ENCODE measurements at regions not wholly inside any gene's neighbourhood (a gene's known extent, or its start where the extent isn't known, plus 50 kb on each side); places are given as distances from the start of the nearest gene placed in this dataset.

DNA sequence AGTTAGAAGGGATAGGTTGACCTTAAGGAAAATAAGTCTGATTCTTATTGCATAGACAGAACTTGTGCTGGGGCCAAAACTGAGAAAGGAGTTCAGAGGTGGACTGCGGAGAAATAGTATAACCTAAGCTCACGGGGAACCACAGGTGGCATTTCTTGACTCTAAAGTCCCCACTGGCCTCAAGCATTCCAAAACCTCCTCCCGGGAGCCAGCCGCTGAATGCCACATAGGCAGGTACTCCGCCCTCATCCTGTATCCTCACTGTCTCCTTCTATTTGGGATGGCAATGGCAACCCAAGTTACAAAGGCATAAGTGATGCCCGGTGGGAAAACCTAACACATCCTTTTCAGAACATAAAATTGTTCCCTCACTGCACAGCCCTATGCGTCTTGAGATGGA lies 173.0 kb downstream of the SP3 start:
- H2BK20ac ChIP-seq (ENCODE audit: low read depth, low read length, poor library complexity, severe bottlenecking): no peak overlapping the region
- no peaks in the 10 kb centered on the region for H3K23me2 ChIP-seq (ENCODE audit: insufficient read length, low read depth, low read length, poor library complexity, severe bottlenecking)
- H3K79me2 ChIP-seq (ENCODE audit: insufficient read depth, low read length): no peaks in the 10 kb centered on the region
- Mint-ChIP-seq H3K4me3 (no peak overlapping the region), H3K27ac (no peak overlapping the region; a peak in 2 of 7 replicates), H3K9me3 (no peaks in the 10 kb centered on the region), H3K27me3 (ENCODE audit: low read depth) (no peaks in the 10 kb centered on the region), H3K36me3 (ENCODE audit: insufficient read depth in 1 of 3, low read depth in 3 of 3) (no peaks in the 10 kb centered on the region), H3K4me1 (peaks cover 43 to 52% of the 10 kb centered on the region in 2 experiments)
- no peak overlapping the region for H2AFZ ChIP-seq (ENCODE audit: low read length)
- no peaks in the 10 kb centered on the region for H3K9me3 ChIP-seq (ENCODE audit: control insufficient read depth, low read depth, low read length)
- H3K27me3 ChIP-seq (ENCODE audit: insufficient read depth, low read length): no peaks in the 10 kb centered on the region
- no peaks in the 10 kb centered on the region for H4K20me1 ChIP-seq (ENCODE audit: control insufficient read depth, insufficient read depth, insufficient read length)
- no peak overlapping the region for H3K14ac ChIP-seq (ENCODE audit: insufficient read depth, low read length)
- no peak overlapping the region for H3K56ac ChIP-seq (ENCODE audit: insufficient read length, low read depth, low read length)
- H3K4me2 ChIP-seq (ENCODE audit: insufficient read depth, insufficient read length, low read length): no peak overlapping the region
- H3K4ac ChIP-seq (ENCODE audit: low read depth, low read length): no peak overlapping the region
- no peak overlapping the region for H4K8ac ChIP-seq (replicated peaks; ENCODE audit: insufficient read length, low read depth, low read length)
- H4K91ac ChIP-seq (ENCODE audit: insufficient read length, low read depth, low read length): no peak overlapping the region
- no peaks in the 10 kb centered on the region for H3K79me1 ChIP-seq (ENCODE audit: insufficient read depth, low read depth, low read length, poor library complexity, severe bottlenecking)
- H3T11ph ChIP-seq (ENCODE audit: low read length): no peak overlapping the region
- H3K23ac ChIP-seq (ENCODE audit: insufficient read length, low read depth, low read length): no peak overlapping the region
- DNase-seq: peak; percentile 42
- H3K9ac ChIP-seq (ENCODE audit: extremely low read depth, insufficient read length, low read length): no peak overlapping the region
- no peak overlapping the region for H2BK120ac ChIP-seq (ENCODE audit: low read depth, low read length, poor library complexity, severe bottlenecking)
- H3K18ac ChIP-seq (ENCODE audit: insufficient read length, low read depth, low read length): no peak overlapping the region
- no peak overlapping the region for H2BK15ac ChIP-seq (ENCODE audit: low read depth, low read length)
- no peak overlapping the region for H4K5ac ChIP-seq (ENCODE audit: insufficient read length, low read depth, low read length)
- no CpG with 5 or more reads among the region's 7 CpGs for WGBS (ENCODE audit: extremely low coverage, insufficient read length, low lambda C conversion rate)
- peaks cover 7% of the 10 kb centered on the region; the same call in 1 of the 2 replicates for H3K4me1 ChIP-seq (ENCODE audit: insufficient read depth, low read length)
- TF ChIP-seq, protein P1, sequence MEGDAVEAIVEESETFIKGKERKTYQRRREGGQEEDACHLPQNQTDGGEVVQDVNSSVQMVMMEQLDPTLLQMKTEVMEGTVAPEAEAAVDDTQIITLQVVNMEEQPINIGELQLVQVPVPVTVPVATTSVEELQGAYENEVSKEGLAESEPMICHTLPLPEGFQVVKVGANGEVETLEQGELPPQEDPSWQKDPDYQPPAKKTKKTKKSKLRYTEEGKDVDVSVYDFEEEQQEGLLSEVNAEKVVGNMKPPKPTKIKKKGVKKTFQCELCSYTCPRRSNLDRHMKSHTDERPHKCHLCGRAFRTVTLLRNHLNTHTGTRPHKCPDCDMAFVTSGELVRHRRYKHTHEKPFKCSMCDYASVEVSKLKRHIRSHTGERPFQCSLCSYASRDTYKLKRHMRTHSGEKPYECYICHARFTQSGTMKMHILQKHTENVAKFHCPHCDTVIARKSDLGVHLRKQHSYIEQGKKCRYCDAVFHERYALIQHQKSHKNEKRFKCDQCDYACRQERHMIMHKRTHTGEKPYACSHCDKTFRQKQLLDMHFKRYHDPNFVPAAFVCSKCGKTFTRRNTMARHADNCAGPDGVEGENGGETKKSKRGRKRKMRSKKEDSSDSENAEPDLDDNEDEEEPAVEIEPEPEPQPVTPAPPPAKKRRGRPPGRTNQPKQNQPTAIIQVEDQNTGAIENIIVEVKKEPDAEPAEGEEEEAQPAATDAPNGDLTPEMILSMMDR (conservative IDR thresholded peaks at IDR 0.05): no peak
- H2BK5ac ChIP-seq (ENCODE audit: insufficient read length, low read length): no peak overlapping the region
- no peak overlapping the region for H2AK5ac ChIP-seq (ENCODE audit: insufficient read length, low read length)
- no peak overlapping the region for H3K27ac ChIP-seq (ENCODE audit: insufficient read length, low read depth, low read length)
- H2BK12ac ChIP-seq (ENCODE audit: insufficient read length, low read depth, low read length): no peak overlapping the region
